H9 (cell line): ENCODE measurements at regions not wholly inside any gene's neighbourhood (a gene's known extent, or its start where the extent isn't known, plus 50 kb on each side); places are given as distances from the start of the nearest gene placed in this dataset.

Experiments used
- DNase-seq: peaks from one replicate; pipeline ENCODE4 v3.0.0-alpha.2; 2017
- H2AFZ ChIP-seq: one replicate; pipeline ENCODE4 v1.6.1; 2013; ENCODE audit warnings: mild to moderate bottlenecking, low read length, control low read depth, moderate library complexity
- H2AK5ac ChIP-seq: 2 replicates; pipeline ENCODE4 v1.6.1; 2013; ENCODE audit warnings: low read length, control low read depth, mixed read lengths; ENCODE audit not compliant: insufficient read length
- H2BK120ac ChIP-seq: one replicate; pipeline ENCODE4 v1.6.1; 2013; ENCODE audit warnings: low read depth, mild to moderate bottlenecking, low read length, control low read depth, inconsistent platforms; ENCODE audit not compliant: poor library complexity, severe bottlenecking
- H2BK12ac ChIP-seq: 2 replicates; pipeline ENCODE4 v1.6.1; 2013; ENCODE audit warnings: low read length, control low read depth, mixed read lengths, low read depth; ENCODE audit not compliant: insufficient read length
- H2BK15ac ChIP-seq: 2 replicates; pipeline ENCODE4 v1.6.1; 2013; ENCODE audit warnings: low read depth, low read length, control low read depth
- H2BK20ac ChIP-seq: one replicate; pipeline ENCODE4 v1.6.1; 2013; ENCODE audit warnings: low read depth, mild to moderate bottlenecking, low read length, control low read depth, inconsistent platforms; ENCODE audit not compliant: poor library complexity, severe bottlenecking
- H2BK5ac ChIP-seq: 2 replicates; pipeline ENCODE4 v1.6.1; 2013; ENCODE audit warnings: low read length, control low read depth, mixed read lengths; ENCODE audit not compliant: insufficient read length
- H3K14ac ChIP-seq: 2 replicates; pipeline ENCODE4 v1.6.1; 2013; ENCODE audit warnings: low read length, control low read depth; ENCODE audit not compliant: insufficient read depth
- H3K18ac ChIP-seq: 2 replicates; pipeline ENCODE4 v1.6.1; 2013; ENCODE audit warnings: low read depth, mild to moderate bottlenecking, mixed read lengths, low read length, control low read depth; ENCODE audit not compliant: insufficient read length
- H3K23ac ChIP-seq: 2 replicates; pipeline ENCODE4 v1.6.1; 2013; ENCODE audit warnings: low read length, control low read depth, mixed read lengths, low read depth; ENCODE audit not compliant: insufficient read length
- H3K23me2 ChIP-seq: 2 replicates; pipeline ENCODE4 v1.6.1; 2013; ENCODE audit warnings: low read depth, mild to moderate bottlenecking, mixed read lengths, low read length, control low read depth; ENCODE audit not compliant: insufficient read length, poor library complexity, severe bottlenecking
- H3K27ac ChIP-seq: 2 replicates; pipeline ENCODE4 v1.5.1; 2013; ENCODE audit warnings: low read length, control low read depth, mixed read lengths, low read depth; ENCODE audit not compliant: insufficient read length
- H3K27me3 ChIP-seq: 2 replicates; pipeline ENCODE4 v1.6.1; 2013; ENCODE audit warnings: low read length, control low read depth, inconsistent platforms; ENCODE audit not compliant: insufficient read depth
- H3K4ac ChIP-seq: 2 replicates; pipeline ENCODE4 v1.6.1; 2013; ENCODE audit warnings: low read depth, mild to moderate bottlenecking, control low read depth, inconsistent platforms, low read length, moderate library complexity
- H3K4me1 ChIP-seq: 2 replicates; pipeline ENCODE4 v1.6.1; 2013; ENCODE audit warnings: low read length, control low read depth, inconsistent platforms; ENCODE audit not compliant: insufficient read depth
- H3K4me2 ChIP-seq: 2 replicates; pipeline ENCODE4 v1.6.1; 2013; ENCODE audit warnings: low read length, control low read depth, mixed read lengths; ENCODE audit not compliant: insufficient read length, insufficient read depth
- H3K56ac ChIP-seq: 2 replicates; pipeline ENCODE4 v1.6.1; 2013; ENCODE audit warnings: low read depth, mild to moderate bottlenecking, mixed read lengths, low read length, control low read depth; ENCODE audit not compliant: insufficient read length
- H3K79me1 ChIP-seq: 2 replicates; pipeline ENCODE4 v1.6.1; 2013; ENCODE audit warnings: low read depth, mild to moderate bottlenecking, moderate library complexity, low read length, control low read depth, inconsistent platforms; ENCODE audit not compliant: insufficient read depth, poor library complexity, severe bottlenecking
- H3K79me2 ChIP-seq: 2 replicates; pipeline ENCODE4 v1.6.1; 2013; ENCODE audit warnings: low read length, control low read depth, inconsistent platforms; ENCODE audit not compliant: insufficient read depth
- H3K9ac ChIP-seq: 2 replicates; pipeline ENCODE4 v1.6.1; 2013; ENCODE audit warnings: low read length, control low read depth, mixed read lengths; ENCODE audit not compliant: insufficient read length; ENCODE audit errors: extremely low read depth
- H3K9me3 ChIP-seq: one replicate; pipeline ENCODE4 v1.6.1; 2013; ENCODE audit warnings: low read depth, low read length, inconsistent platforms; ENCODE audit not compliant: control insufficient read depth
- H3T11ph ChIP-seq: one replicate; pipeline ENCODE4 v1.6.1; 2013; ENCODE audit warnings: mild to moderate bottlenecking, low read length, control low read depth, inconsistent platforms
- H4K20me1 ChIP-seq: one replicate; pipeline ENCODE4 v1.6.1; 2013; ENCODE audit not compliant: control insufficient read depth, insufficient read length, insufficient read depth
- H4K5ac ChIP-seq: 2 replicates; pipeline ENCODE4 v1.6.1; 2013; ENCODE audit warnings: low read depth, mild to moderate bottlenecking, mixed read lengths, low read length, control low read depth; ENCODE audit not compliant: insufficient read length
- H4K8ac ChIP-seq: replicated peaks from 2 replicates; pipeline ENCODE4 v1.6.1; 2013; ENCODE audit warnings: low read length, control low read depth, mixed read lengths, low read depth; ENCODE audit not compliant: insufficient read length
- H4K91ac ChIP-seq: 2 replicates; pipeline ENCODE4 v1.6.1; 2013; ENCODE audit warnings: low read depth, mild to moderate bottlenecking, moderate library complexity, mixed read lengths, low read length, control low read depth; ENCODE audit not compliant: insufficient read length
- H3K27ac Mint-ChIP-seq, 3 experiments: 2 replicates in 2 of 3; 3 replicates in 1 of 3; pipeline ENCODE4 v1.8.0; 2020 to 2021; ENCODE audit warnings: mixed read lengths in 3 of 3, mild to moderate bottlenecking in 1 of 3, moderate library complexity in 1 of 3
- H3K27me3 Mint-ChIP-seq: 2 replicates; pipeline ENCODE4 v1.8.0; 2021; ENCODE audit warnings: low read depth, mild to moderate bottlenecking, moderate library complexity, mixed read lengths
- H3K36me3 Mint-ChIP-seq, 3 experiments: 2 replicates in 2 of 3; 3 replicates in 1 of 3; pipeline ENCODE4 v1.8.0; 2020 to 2021; ENCODE audit warnings: low read depth in 3 of 3, mixed read lengths in 3 of 3; ENCODE audit not compliant: insufficient read depth in 1 of 3
- H3K4me1 Mint-ChIP-seq, 2 experiments: 2 replicates each; pipeline ENCODE4 v1.8.0; 2020; ENCODE audit warnings: mixed read lengths in 2 of 2
- H3K4me3 Mint-ChIP-seq, 2 experiments: 2 replicates in 1 of 2; 3 replicates in 1 of 2; pipeline ENCODE4 v1.8.0; 2020 to 2021; ENCODE audit warnings: mild to moderate bottlenecking in 2 of 2, mixed read lengths in 2 of 2, moderate library complexity in 1 of 2
- H3K9me3 Mint-ChIP-seq, 2 experiments: 2 replicates in 1 of 2; 3 replicates in 1 of 2; pipeline ENCODE4 v1.8.0; 2020; ENCODE audit warnings: mild to moderate bottlenecking in 2 of 2, mixed read lengths in 2 of 2, moderate library complexity in 1 of 2
- WGBS: extraction: QIAGEN DNeasy Blood & Tissue Kit; methylation state at CpG from one replicate; pipeline ENCODE4 v1.1.7; 2013; ENCODE audit warnings: missing lambda C conversion rate, low lambda C conversion rate, mixed read lengths; ENCODE audit not compliant: insufficient read length; ENCODE audit errors: extremely low coverage; 5-methylcytosine and 5-hydroxymethylcytosine counted together
- TF ChIP-seq, protein P1 (sequence below): fragments of 200-600 bp; sonication (generic); conservative IDR thresholded peaks from 3 replicates; pipeline ENCODE4 v1.8.0; 2021; ENCODE audit warnings: antibody characterized with exemption, mild to moderate bottlenecking

DNA sequence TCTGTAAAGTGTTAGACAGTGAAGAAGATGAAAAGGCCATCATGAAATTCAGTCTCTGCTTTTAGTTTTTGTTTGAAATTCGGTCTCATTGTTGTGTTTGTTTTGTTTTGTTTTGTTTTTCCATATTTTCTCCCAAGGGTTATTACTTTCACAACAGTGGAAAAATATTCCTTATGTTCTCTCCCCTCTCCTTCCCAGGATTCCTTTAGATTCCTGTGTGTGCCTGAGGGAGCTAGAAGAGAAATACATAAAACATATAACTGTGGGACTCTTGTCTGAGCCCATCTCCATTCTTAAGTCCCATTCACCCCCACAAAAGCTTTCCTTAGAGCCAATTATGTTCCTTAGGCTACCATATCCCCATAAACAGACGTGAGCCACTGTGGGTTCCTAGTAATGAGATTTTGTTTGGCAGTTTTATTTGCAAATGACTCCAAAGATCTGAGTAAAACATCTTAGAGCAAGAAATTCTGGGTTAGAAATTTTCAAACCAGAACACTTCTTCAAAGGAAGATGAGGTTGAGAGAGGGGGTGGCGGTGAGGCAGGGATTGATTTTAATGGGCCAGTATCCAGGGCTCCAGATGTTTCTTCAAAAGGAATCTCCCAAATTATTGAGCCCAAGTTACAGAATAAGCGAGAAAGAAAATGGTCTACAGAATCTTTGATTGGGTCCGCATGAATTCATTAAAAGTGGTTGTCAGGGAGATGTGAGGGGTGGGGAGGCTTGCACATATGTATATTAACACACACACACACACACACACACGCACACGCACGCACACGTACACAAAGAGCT lies 157.8 kb upstream of the TNP1 start:
- Histone ChIP-seq H2AFZ (no peak overlapping the region), H2BK20ac (no peak overlapping the region), H3K4me2 (no peak overlapping the region), H4K8ac (no peak overlapping the region), H3K23ac (no peak overlapping the region), H3K27ac (no peak overlapping the region), H3K79me1 (no peaks in the 10 kb centered on the region), H3K23me2 (no peaks in the 10 kb centered on the region), H2AK5ac (no peak overlapping the region), H4K20me1 (no peaks in the 10 kb centered on the region), H3T11ph (no peak overlapping the region), H3K4me1 (no peaks in the 10 kb centered on the region; the same call in 1 of the 2 replicates), H3K4ac (no peak overlapping the region), H3K56ac (no peak overlapping the region), H4K91ac (no peak overlapping the region), H3K9ac (no peak overlapping the region), H3K27me3 (no peaks in the 10 kb centered on the region), H3K18ac (no peak overlapping the region), H2BK12ac (no peak overlapping the region), H3K79me2 (no peaks in the 10 kb centered on the region), H4K5ac (no peak overlapping the region), H2BK5ac (no peak overlapping the region), H2BK120ac (no peak overlapping the region), H3K9me3 (no peaks in the 10 kb centered on the region), H3K14ac (no peak overlapping the region), H2BK15ac (no peak overlapping the region)
- Mint-ChIP-seq H3K9me3 (peaks cover 0 to 2% of the 10 kb centered on the region in 2 experiments; a peak in 2 of 5 replicates), H3K36me3 (peaks cover 0 to 6% (median 0%) of the 10 kb centered on the region in 3 experiments; a peak in 1 of 7 replicates), H3K4me3 (no peak overlapping the region), H3K27ac (no peak overlapping the region), H3K4me1 (peaks cover 7 to 11% of the 10 kb centered on the region in 2 experiments), H3K27me3 (no peaks in the 10 kb centered on the region; the same call in none of the 2 replicates)
- DNase-seq: no peak
- no CpG with 5 or more reads among the region's 9 CpGs for WGBS
- TF ChIP-seq, protein P1, sequence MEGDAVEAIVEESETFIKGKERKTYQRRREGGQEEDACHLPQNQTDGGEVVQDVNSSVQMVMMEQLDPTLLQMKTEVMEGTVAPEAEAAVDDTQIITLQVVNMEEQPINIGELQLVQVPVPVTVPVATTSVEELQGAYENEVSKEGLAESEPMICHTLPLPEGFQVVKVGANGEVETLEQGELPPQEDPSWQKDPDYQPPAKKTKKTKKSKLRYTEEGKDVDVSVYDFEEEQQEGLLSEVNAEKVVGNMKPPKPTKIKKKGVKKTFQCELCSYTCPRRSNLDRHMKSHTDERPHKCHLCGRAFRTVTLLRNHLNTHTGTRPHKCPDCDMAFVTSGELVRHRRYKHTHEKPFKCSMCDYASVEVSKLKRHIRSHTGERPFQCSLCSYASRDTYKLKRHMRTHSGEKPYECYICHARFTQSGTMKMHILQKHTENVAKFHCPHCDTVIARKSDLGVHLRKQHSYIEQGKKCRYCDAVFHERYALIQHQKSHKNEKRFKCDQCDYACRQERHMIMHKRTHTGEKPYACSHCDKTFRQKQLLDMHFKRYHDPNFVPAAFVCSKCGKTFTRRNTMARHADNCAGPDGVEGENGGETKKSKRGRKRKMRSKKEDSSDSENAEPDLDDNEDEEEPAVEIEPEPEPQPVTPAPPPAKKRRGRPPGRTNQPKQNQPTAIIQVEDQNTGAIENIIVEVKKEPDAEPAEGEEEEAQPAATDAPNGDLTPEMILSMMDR: no peak
